ENCODE measurements at regions not wholly inside any gene's neighbourhood (a gene's known extent, or its start where the extent isn't known, plus 50 kb on each side); places are given as distances from the start of the nearest gene placed in this dataset.
"Not testable (repeated sequence)": the region's sequence is repeated elsewhere in the genome, so short reads cannot be mapped to it uniquely, and the experiment has no call there.

- DNase-seq: no peak
Measured at GRCh38 chr15:62903437-62903836, 139.1 kb upstream of the TPM1 start.

DNA sequence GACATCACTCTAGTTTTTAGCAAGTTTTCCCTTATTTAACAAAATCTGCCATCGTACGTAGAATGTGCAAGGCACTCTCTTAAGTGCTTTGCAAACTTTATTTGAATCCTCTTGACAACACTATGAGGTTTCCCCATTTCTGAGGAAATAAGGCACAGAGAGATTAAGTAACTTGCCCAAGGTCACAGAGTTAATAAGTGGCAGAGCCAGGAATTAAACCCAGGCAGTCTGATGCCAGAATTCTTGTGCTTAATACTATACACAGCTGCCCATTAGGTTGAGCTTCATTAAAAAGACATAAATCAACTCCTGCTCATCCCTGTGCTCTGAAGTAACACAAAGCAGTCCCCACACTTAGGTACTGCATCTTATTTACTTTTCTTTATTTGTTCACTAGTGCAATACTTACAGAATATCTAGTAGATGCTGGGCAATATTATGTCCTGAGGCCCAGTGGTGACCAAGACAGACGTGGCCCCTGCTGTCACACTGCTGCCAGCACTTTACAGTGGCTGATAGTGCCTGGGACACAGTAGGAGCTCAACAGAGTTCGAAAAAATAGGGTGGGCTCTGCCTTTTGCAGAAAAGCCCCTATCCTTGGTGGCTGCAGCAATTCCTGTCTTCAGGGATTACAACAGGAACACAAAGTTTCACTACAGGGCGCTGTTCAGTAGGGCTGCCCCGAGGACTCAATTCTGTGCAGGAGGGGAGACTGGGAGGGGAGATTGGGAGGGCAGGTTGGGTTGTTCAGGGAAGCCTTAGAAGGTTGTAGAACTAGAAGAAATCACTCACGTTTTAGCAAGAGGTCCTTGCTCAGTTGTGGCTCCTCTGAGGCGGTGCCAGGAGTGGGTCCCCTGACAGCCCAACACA is 138.3 kb upstream of the TPM1 start:
- DNase-seq: no peak

- DNase-seq: no peak
Measured at GRCh38 chr15:62906627-62907026, 135.9 kb upstream of the TPM1 start.

- DNase-seq: no peak
Measured at GRCh38 chr15:62907275-62907674, 135.3 kb upstream of the TPM1 start.

- not testable (repeated sequence) for DNase-seq
Measured at GRCh38 chr15:62908341-62908740, 134.2 kb upstream of the TPM1 start.

DNA sequence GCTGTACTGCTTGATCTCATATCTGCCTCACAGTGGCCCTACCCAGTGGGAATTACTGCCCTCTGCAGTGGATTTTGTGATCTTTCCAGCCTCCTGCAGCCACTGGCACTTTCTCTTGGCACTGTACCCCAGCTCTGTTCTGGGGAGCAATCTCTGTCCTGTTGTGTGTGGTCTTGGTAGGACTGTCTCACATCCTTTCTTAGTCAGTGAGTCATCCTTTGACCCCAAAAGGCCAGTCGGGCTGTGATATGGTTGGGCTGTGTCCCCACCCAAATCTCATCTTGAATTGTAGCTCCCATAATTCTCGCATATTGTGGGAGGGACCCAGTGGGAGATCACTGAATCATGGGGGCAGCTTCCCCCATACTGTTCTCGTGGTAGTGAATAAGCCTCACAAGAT is 133.3 kb upstream of the TPM1 start:
- DNase-seq: no peak

GRCh38 chr15:62912282-62912681 is 130.3 kb upstream of the TPM1 start:
- no peak for DNase-seq

GRCh38 chr15:62912808-62913207 is 129.7 kb upstream of the TPM1 start:
- DNase-seq: no peak

DNA sequence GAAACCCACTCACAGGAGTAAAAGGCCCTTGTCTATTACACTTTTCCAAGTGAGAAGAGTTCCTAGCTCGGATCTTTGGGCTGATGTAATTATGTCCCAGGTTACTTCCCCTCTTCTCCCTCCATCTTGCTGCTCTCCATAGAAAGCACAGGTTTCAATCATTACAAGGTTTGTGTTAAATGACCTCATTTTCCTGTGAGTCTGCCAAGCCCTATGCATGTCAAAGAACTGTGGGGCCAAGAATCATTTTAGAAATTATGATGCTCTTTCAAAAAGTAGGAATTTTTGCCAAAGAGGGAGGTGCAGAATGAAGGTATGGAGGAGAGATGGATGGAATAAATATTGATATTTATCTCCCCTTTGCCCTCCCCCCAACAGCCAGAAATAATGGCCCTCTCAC is 129.3 kb upstream of the TPM1 start:
- no peak for DNase-seq

DNA sequence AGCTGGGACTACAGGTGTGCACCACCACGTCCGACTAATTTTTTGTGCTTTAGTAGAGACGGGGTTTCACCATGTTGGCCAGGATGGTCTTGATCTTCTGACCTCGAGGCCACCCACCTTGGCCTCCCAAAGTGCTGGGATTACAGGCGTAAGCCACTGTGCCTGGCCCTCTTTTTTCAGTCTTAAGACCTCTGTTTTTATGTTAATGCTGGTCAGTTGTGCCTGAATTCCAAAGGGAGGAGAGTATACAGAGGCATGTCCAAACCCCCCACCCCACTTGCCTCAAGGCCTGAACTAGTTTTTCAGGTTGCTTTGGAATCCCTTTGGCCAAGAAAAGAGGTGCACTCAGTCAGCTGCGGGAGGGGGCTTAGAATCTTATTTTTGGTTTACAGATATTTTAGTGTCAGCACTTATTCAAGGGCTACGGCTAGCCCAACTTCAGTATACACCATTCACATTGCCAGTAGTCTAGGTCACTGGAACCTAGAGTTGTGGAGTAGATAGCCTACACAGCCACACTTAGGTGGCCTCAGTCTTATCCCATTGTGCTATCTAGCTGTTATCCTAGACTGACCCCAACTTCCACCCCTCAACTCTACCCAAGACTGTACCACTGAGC is 128.0 kb upstream of the TPM1 start:
- no peak for DNase-seq

- DNase-seq: peak in 1 of 2 donors; percentile 32
Measured at GRCh38 chr15:62920682-62921502, 121.7 kb upstream of the TPM1 start.

- no peak for DNase-seq
Measured at GRCh38 chr15:62922514-62922913, 120.0 kb upstream of the TPM1 start.

- no peak for DNase-seq
Measured at GRCh38 chr15:62925875-62926274, 116.7 kb upstream of the TPM1 start.

DNA sequence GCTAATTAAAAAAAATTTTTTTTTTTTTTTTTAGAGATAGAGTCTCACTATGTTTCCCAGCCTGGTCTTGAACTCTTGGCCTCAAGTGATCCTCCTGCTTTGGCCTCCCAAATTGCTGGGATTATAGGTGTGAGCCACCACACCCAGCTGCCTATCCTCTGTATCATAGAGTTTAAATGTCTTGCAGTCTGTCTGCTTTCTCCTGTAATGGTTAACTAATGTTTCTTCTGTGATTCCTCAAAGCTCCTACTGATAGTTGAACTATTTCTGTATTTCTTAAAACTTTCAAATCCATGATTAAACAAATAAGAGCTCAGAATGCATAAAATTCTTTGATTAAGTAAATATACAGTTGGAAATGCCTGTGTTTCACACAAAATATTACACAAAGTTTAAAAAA is 115.4 kb upstream of the TPM1 start:
- no peak for DNase-seq

DNA sequence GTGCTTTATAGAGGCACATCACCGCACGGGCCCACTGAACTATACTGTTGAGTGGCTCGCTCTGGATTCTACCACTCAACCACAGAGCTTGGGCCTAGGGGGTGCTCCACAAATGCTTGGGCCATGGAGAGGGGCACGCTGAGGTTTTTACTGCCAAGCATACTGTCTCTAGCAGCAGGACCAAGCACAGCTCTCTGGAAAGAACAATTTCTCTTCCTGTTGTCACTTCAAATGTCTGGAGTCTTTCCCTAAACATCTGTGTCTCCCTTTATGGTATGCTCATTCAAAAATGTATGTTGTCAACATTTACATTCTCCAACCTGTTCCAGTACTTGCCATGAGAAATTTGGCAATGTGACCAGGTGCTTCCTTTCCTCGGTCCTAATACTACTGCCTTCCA is 114.7 kb upstream of the TPM1 start:
- no peak for DNase-seq

GRCh38 chr15:62928242-62928999 is 114.1 kb upstream of the TPM1 start:
- DNase-seq: no peak

DNA sequence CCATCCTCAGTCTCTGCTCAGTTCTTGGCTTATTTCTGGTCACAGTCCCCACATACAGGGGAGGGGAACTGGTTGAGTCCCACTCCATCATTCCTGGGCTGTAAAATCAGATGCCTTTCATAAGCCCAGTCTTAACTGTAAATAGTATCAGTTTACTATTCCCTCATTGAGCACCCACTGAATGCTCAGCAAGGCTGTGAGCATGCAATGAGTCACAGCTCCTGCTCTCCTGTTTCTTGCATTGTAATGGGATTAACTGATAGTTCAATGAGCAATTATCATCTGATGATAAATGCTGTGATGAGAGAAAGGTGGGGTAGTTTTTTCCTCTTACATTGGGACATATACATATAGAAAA is 113.6 kb upstream of the TPM1 start:
- no peak for DNase-seq

DNA sequence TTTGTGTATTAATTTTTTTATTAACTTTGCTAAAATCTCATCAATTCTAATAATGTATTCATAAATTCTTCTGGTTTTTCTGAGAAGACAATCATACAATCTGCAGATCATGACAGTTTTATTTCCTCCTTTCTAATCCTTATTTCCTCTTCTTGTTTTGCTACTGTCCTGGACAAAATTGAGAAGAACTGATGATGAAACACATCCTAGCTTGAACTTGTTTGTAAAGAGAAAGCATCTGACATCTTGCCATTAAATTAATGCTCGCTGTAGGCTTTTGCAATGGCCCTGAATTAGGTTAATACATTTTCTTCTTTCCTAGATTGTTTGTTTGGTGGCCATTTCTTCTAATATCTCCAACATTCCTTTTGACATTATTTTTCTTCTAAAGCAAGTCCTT is 110.9 kb upstream of the TPM1 start:
- peak; percentile 68 to 76 for DNase-seq

GRCh38 chr15:62932436-62932835 is 110.1 kb upstream of the TPM1 start:
- DNase-seq: peak in 1 of 2 donors; percentile 16

DNA sequence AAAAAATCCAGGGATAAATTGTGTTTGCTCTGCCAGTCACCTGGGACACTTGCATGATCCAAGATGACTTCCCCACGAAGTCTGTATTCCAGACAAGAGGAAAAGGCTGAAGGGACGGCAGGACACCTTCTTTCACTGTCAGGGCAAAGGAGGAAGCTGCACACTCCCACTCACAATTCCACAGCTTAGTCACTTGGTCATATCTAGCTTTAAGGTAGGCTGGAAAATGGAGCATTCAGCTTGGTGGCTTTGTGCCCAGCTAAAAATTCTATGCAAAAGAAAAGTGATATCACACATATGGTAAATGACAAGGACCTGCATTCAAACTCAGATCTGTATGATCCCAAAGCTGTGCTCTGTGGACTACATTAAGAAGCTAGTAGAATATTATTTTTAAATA is 109.2 kb upstream of the TPM1 start:
- DNase-seq: peak; percentile 31 to 49

DNA sequence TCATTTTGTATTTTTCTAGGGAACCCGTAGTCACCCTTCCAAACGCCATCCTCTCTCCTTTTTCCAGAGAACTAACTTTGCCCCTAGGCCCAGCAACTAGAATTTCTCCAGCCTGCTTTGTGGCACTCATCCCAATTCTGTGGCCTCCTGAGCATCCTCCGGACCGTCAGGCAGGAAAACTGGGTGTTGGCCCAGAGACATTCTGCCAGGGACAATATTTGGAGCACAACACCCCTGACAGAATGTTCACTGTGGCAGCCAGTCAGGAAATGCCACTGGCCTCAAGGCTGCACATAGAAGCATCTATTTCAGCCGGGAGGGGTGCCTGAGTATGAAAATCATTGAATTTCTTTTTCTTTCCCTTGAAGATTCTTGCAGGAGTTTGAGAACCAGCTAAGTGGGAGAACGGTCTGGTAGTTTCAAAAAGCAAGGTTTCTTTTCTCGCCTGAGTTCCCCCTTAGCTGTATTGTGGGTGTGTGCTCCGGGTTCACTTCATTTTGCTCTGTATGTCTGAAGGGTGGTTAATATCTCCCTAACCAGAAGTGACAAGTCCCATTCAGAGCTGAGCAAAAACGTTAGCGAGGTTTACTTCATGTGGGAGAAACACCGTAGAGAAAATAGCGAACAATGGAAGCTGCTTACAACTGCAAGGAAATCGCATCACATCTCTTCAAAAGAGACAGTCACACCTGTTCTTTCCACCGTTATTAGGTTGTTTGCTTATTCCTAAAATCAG is 108.1 kb upstream of the TPM1 start:
- no peak for DNase-seq
